T47D (cell line): ENCODE measurements at regions not wholly inside any gene's neighbourhood (a gene's known extent, or its start where the extent isn't known, plus 50 kb on each side); places are given as distances from the start of the nearest gene placed in this dataset.

Experiments
- DNase-seq, 2 experiments: peaks; one replicate each; pipeline versions ENCODE4 v3.0.0 to v3.0.0-alpha.2; 2011 to 2012; ENCODE audit warnings: low read depth in 1 of 2, low spot score in 1 of 2
- JUND ChIP-seq: IDR thresholded peaks from 2 replicates; pipeline ENCODE4 v1.6.1; 2012; ENCODE audit warnings: low read depth
- in situ Hi-C: cut with HindIII; loops from 2 replicates; pipeline ENCODE4 v1.10.0; 2016; ENCODE audit warnings: low sequenced_read_pairs, low pct_unique_long_range_greater_than_20kb

- no peak for TF ChIP-seq JUND
- in situ Hi-C loops = no loop called here
- DNase-seq = no peak
These were observed 171.6 kb downstream of the ANAPC1 start for GRCh38 chr2:111712361-111712760.

GRCh38 chr2:111712940-111713515, 171.0 kb downstream of the ANAPC1 start:
- in situ Hi-C loops = no loop called here
- no peak for TF ChIP-seq JUND
- no peak for DNase-seq

GRCh38 chr2:111715987-111716904, 167.7 kb downstream of the ANAPC1 start:
- no peak for TF ChIP-seq JUND
- in situ Hi-C loops = no loop called here
- no peak for DNase-seq

- no peak for TF ChIP-seq JUND
- in situ Hi-C loops = no loop called here
- no peak for DNase-seq
These were observed 166.9 kb downstream of the ANAPC1 start for GRCh38 chr2:111716905-111717775.
